Stimulated activated effector memory CD8-positive, alpha-beta T cell treated with anti-CD3 and anti-CD28 coated beads, Interleukin-12 subunit alpha, Interleukin-12 subunit beta, amount 100 ng/mL, for 72 hours (primary cell): ENCODE measurements at regions not wholly inside any gene's neighbourhood (a gene's known extent, or its start where the extent isn't known, plus 50 kb on each side); places are given as distances from the start of the nearest gene placed in this dataset.

Experiments used
- ATAC-seq: fragments of 150-1000 bp; cut with Tn5 transposase; 2 replicates; pipeline ENCODE4 v1.10.0; 2021
- DNase-seq, 2 donors: peaks; one replicate each; pipeline ENCODE4 v3.0.0; 2021 to 2022; ENCODE audit warnings: low spot score in 2 of 2
- H3K27ac Mint-ChIP-seq: one replicate; pipeline ENCODE4 v1.8.0; 2022; ENCODE audit warnings: mild to moderate bottlenecking, mixed read lengths
- H3K36me3 Mint-ChIP-seq: one replicate; pipeline ENCODE4 v1.8.0; 2022; ENCODE audit warnings: mild to moderate bottlenecking, mixed read lengths
- H3K4me1 Mint-ChIP-seq: one replicate; pipeline ENCODE4 v1.8.0; 2022; ENCODE audit warnings: mixed read lengths
- H3K4me3 Mint-ChIP-seq: one replicate; pipeline ENCODE4 v1.8.0; 2022; ENCODE audit warnings: mild to moderate bottlenecking, mixed read lengths
- H3K9me3 Mint-ChIP-seq: one replicate; pipeline ENCODE4 v1.8.0; 2022; ENCODE audit warnings: mixed read lengths

GRCh38 chr3:115523458-115523857, 99.9 kb upstream of the GAP43 start:
- no peak overlapping the region for H3K27ac Mint-ChIP-seq
- no peak overlapping the region for H3K4me3 Mint-ChIP-seq
- no peaks in the 10 kb centered on the region for H3K36me3 Mint-ChIP-seq
- peaks cover 7% of the 10 kb centered on the region for H3K4me1 Mint-ChIP-seq
- no peak for ATAC-seq
- H3K9me3 Mint-ChIP-seq: no peaks in the 10 kb centered on the region
- DNase-seq: no peak

- Mint-ChIP-seq H3K36me3 (no peaks in the 10 kb centered on the region), H3K4me1 (peaks cover 7% of the 10 kb centered on the region), H3K9me3 (no peaks in the 10 kb centered on the region), H3K4me3 (no peak overlapping the region), H3K27ac (no peak overlapping the region)
- no peak for DNase-seq
- ATAC-seq: no peak
Observed at GRCh38 chr3:115524549-115524948, 98.8 kb upstream of the GAP43 start.

GRCh38 chr3:115525731-115526130, 97.6 kb upstream of the GAP43 start:
- Mint-ChIP-seq H3K4me1 (peaks cover under 1% of the 10 kb centered on the region), H3K27ac (no peak overlapping the region)
- no peak for ATAC-seq

GRCh38 chr3:115533218-115533617, 90.1 kb upstream of the GAP43 start:
- peak; percentile 45 for ATAC-seq

More at GRCh38 chr3:115525731-115526130, 97.6 kb upstream of the GAP43 start:
- Mint-ChIP-seq H3K4me3 (no peak overlapping the region), H3K9me3 (no peaks in the 10 kb centered on the region), H3K36me3 (no peaks in the 10 kb centered on the region)
- DNase-seq: no peak

GRCh38 chr3:115536171-115536570, 87.1 kb upstream of the GAP43 start:
- Mint-ChIP-seq H3K27ac (no peak overlapping the region), H3K4me3 (no peak overlapping the region), H3K9me3 (no peaks in the 10 kb centered on the region), H3K4me1 (no peaks in the 10 kb centered on the region), H3K36me3 (no peaks in the 10 kb centered on the region)
- ATAC-seq: no peak
- no peak for DNase-seq

More at GRCh38 chr3:115533218-115533617, 90.1 kb upstream of the GAP43 start:
- DNase-seq: no peak
- H3K4me1 Mint-ChIP-seq: no peaks in the 10 kb centered on the region
- H3K36me3 Mint-ChIP-seq: no peaks in the 10 kb centered on the region
- H3K27ac Mint-ChIP-seq: no peak overlapping the region
- no peaks in the 10 kb centered on the region for H3K9me3 Mint-ChIP-seq
- H3K4me3 Mint-ChIP-seq: no peak overlapping the region

GRCh38 chr3:115537669-115538068, 85.6 kb upstream of the GAP43 start:
- Mint-ChIP-seq H3K36me3 (no peaks in the 10 kb centered on the region), H3K4me1 (no peaks in the 10 kb centered on the region), H3K4me3 (no peak overlapping the region), H3K27ac (no peak overlapping the region), H3K9me3 (no peaks in the 10 kb centered on the region)
- ATAC-seq (peak; percentile 63), DNase-seq (no peak)

GRCh38 chr3:115547207-115547606, 76.1 kb upstream of the GAP43 start:
- Mint-ChIP-seq H3K36me3 (no peaks in the 10 kb centered on the region), H3K9me3 (no peaks in the 10 kb centered on the region), H3K27ac (no peak overlapping the region), H3K4me1 (no peaks in the 10 kb centered on the region), H3K4me3 (no peak overlapping the region)
- ATAC-seq (no peak), DNase-seq (no peak)

- no peaks in the 10 kb centered on the region for H3K36me3 Mint-ChIP-seq
- no peaks in the 10 kb centered on the region for H3K4me1 Mint-ChIP-seq
- H3K4me3 Mint-ChIP-seq: no peak overlapping the region
- ATAC-seq: no peak
- no peak overlapping the region for H3K27ac Mint-ChIP-seq
- DNase-seq: no peak
- no peaks in the 10 kb centered on the region for H3K9me3 Mint-ChIP-seq
Observed at GRCh38 chr3:115548611-115549010, 74.7 kb upstream of the GAP43 start.

GRCh38 chr3:115549071-115549470, 74.2 kb upstream of the GAP43 start:
- ATAC-seq: no peak
- DNase-seq: no peak
- Mint-ChIP-seq H3K9me3 (no peaks in the 10 kb centered on the region), H3K36me3 (no peaks in the 10 kb centered on the region), H3K4me3 (no peak overlapping the region), H3K4me1 (no peaks in the 10 kb centered on the region), H3K27ac (no peak overlapping the region)

GRCh38 chr3:115550285-115550761, 73.0 kb upstream of the GAP43 start:
- no peaks in the 10 kb centered on the region for H3K9me3 Mint-ChIP-seq
- no peak for ATAC-seq
- no peak overlapping the region for H3K4me3 Mint-ChIP-seq
- H3K4me1 Mint-ChIP-seq: no peaks in the 10 kb centered on the region
- no peak for DNase-seq
- no peak overlapping the region for H3K27ac Mint-ChIP-seq
- no peaks in the 10 kb centered on the region for H3K36me3 Mint-ChIP-seq

- Mint-ChIP-seq H3K4me3 (no peak overlapping the region), H3K36me3 (no peaks in the 10 kb centered on the region), H3K4me1 (no peaks in the 10 kb centered on the region), H3K27ac (no peak overlapping the region), H3K9me3 (no peaks in the 10 kb centered on the region)
- ATAC-seq (no peak), DNase-seq (no peak)
Observed at GRCh38 chr3:115551016-115551415, 72.3 kb upstream of the GAP43 start.

GRCh38 chr3:115552007-115552406, 71.3 kb upstream of the GAP43 start:
- no peak for ATAC-seq
- Mint-ChIP-seq H3K4me1 (no peaks in the 10 kb centered on the region), H3K9me3 (no peaks in the 10 kb centered on the region), H3K4me3 (no peak overlapping the region), H3K27ac (no peak overlapping the region), H3K36me3 (no peaks in the 10 kb centered on the region)
- no peak for DNase-seq

- ATAC-seq (no peak), DNase-seq (no peak)
- Mint-ChIP-seq H3K4me3 (no peak overlapping the region), H3K9me3 (no peaks in the 10 kb centered on the region), H3K4me1 (no peaks in the 10 kb centered on the region), H3K27ac (no peak overlapping the region), H3K36me3 (no peaks in the 10 kb centered on the region)
Observed at GRCh38 chr3:115553796-115554486, 69.4 kb upstream of the GAP43 start.

GRCh38 chr3:115554487-115554807, 68.9 kb upstream of the GAP43 start:
- no peaks in the 10 kb centered on the region for H3K4me1 Mint-ChIP-seq
- H3K4me3 Mint-ChIP-seq: no peak overlapping the region

GRCh38 chr3:115562636-115563267, 60.6 kb upstream of the GAP43 start:
- H3K27ac Mint-ChIP-seq: no peak overlapping the region

More at GRCh38 chr3:115554487-115554807, 68.9 kb upstream of the GAP43 start:
- Mint-ChIP-seq H3K9me3 (no peaks in the 10 kb centered on the region), H3K27ac (no peak overlapping the region), H3K36me3 (no peaks in the 10 kb centered on the region)
- ATAC-seq (no peak), DNase-seq (no peak)

GRCh38 chr3:115563984-115564383, 59.3 kb upstream of the GAP43 start:
- ATAC-seq: no peak
- Mint-ChIP-seq H3K27ac (no peak overlapping the region), H3K4me3 (no peak overlapping the region), H3K4me1 (no peaks in the 10 kb centered on the region), H3K36me3 (no peaks in the 10 kb centered on the region), H3K9me3 (no peaks in the 10 kb centered on the region)
- no peak for DNase-seq

More at GRCh38 chr3:115562636-115563267, 60.6 kb upstream of the GAP43 start:
- H3K4me1 Mint-ChIP-seq: no peaks in the 10 kb centered on the region
- H3K9me3 Mint-ChIP-seq: no peaks in the 10 kb centered on the region
- no peaks in the 10 kb centered on the region for H3K36me3 Mint-ChIP-seq
- no peak for DNase-seq
- H3K4me3 Mint-ChIP-seq: no peak overlapping the region
- ATAC-seq: peak; percentile 85
